Fibroblast of pulmonary artery (primary cell): ENCODE measurements at regions not wholly inside any gene's neighbourhood (a gene's known extent, or its start where the extent isn't known, plus 50 kb on each side); places are given as distances from the start of the nearest gene placed in this dataset.

Source experiments
- DNase-seq: peaks from one replicate; pipeline ENCODE4 v3.0.0-alpha.2; 2010; ENCODE audit warnings: low read depth
- H3K4me3 ChIP-seq: replicated peaks from 2 replicates; pipeline ENCODE4 v1.5.1; 2011; ENCODE audit warnings: low read depth, mild to moderate bottlenecking, control low read depth, low read length, moderate library complexity
- CTCF ChIP-seq: IDR thresholded peaks from 2 replicates; pipeline ENCODE4 v1.5.1; 2011; ENCODE audit warnings: mild to moderate bottlenecking, control low read depth, low read length, inconsistent platforms; ENCODE audit errors: missing control alignments

GRCh38 chr3:166957121-166957520, 423.0 kb downstream of the ZBBX start:
- DNase-seq, result no peak
- no peak overlapping the region for H3K4me3 ChIP-seq
- TF ChIP-seq CTCF, result no peak

GRCh38 chr3:166955201-166955939, 424.7 kb downstream of the ZBBX start:
- H3K4me3 ChIP-seq, result no peak overlapping the region
- no peak for TF ChIP-seq CTCF
- DNase-seq, result no peak

- DNase-seq, result no peak
- no peak overlapping the region for H3K4me3 ChIP-seq
- TF ChIP-seq CTCF, result no peak
Measured at GRCh38 chr3:166934879-166935278, 445.2 kb downstream of the ZBBX start.

- DNase-seq, result no peak
- no peak for TF ChIP-seq CTCF
Measured at GRCh38 chr3:166917437-166917836, 462.7 kb downstream of the ZBBX start.

GRCh38 chr3:166902374-166902773, 477.7 kb downstream of the ZBBX start:
- no peak for TF ChIP-seq CTCF

More at GRCh38 chr3:166917437-166917836, 462.7 kb downstream of the ZBBX start:
- no peak overlapping the region for H3K4me3 ChIP-seq

GRCh38 chr3:166900866-166901577, 479.1 kb downstream of the ZBBX start:
- no peak for DNase-seq
- no peak for TF ChIP-seq CTCF
- no peak overlapping the region for H3K4me3 ChIP-seq

More at GRCh38 chr3:166902374-166902773, 477.7 kb downstream of the ZBBX start:
- no peak overlapping the region for H3K4me3 ChIP-seq
- DNase-seq, result peak; percentile 6

GRCh38 chr3:166897811-166898210, 482.3 kb downstream of the ZBBX start:
- no peak for DNase-seq
- TF ChIP-seq CTCF, result no peak
- no peak overlapping the region for H3K4me3 ChIP-seq
